RWPE1 (cell line): ENCODE measurements at regions not wholly inside any gene's neighbourhood (a gene's known extent, or its start where the extent isn't known, plus 50 kb on each side); places are given as distances from the start of the nearest gene placed in this dataset.
"Not testable (repeated sequence)": the region's sequence is repeated elsewhere in the genome, so short reads cannot be mapped to it uniquely, and the experiment has no call there.

Experiments used
- CTCF ChIA-PET: fragments of 350-600 bp; sonication (Branson Sonifier 250); formaldehyde crosslinking; extraction: SDS; loops from one replicate; lab custom pipeline; 2021; lab: Yijun Ruan, JAX
- POLR2A ChIA-PET: fragments of 400-600 bp; formaldehyde crosslinking; extraction: SDS; loops from one replicate; lab custom pipeline; 2020; ENCODE audit warnings: antibody characterized with exemption; ENCODE audit not compliant: low non-redundant PET; lab: Yijun Ruan, JAX
- DNase-seq: peaks from one replicate; pipeline ENCODE4 v3.0.0; 2012; ENCODE audit warnings: low spot score
- H3K27ac ChIP-seq: fragments of 450-650 bp; 2 replicates; pipeline ENCODE4 v1.5.1; 2017
- TF ChIP-seq, protein P1 (sequence below): fragments of 450-650 bp; conservative IDR thresholded peaks from 2 replicates; pipeline ENCODE4 v1.5.1; 2017; ENCODE audit warnings: low read depth, mild to moderate bottlenecking

GRCh38 chr9:105007143-105007542 is 79.2 kb upstream of the ABCA1 start:
- DNase-seq = peak; percentile 77
- no peak overlapping the region for H3K27ac ChIP-seq
- TF ChIP-seq, protein P1, sequence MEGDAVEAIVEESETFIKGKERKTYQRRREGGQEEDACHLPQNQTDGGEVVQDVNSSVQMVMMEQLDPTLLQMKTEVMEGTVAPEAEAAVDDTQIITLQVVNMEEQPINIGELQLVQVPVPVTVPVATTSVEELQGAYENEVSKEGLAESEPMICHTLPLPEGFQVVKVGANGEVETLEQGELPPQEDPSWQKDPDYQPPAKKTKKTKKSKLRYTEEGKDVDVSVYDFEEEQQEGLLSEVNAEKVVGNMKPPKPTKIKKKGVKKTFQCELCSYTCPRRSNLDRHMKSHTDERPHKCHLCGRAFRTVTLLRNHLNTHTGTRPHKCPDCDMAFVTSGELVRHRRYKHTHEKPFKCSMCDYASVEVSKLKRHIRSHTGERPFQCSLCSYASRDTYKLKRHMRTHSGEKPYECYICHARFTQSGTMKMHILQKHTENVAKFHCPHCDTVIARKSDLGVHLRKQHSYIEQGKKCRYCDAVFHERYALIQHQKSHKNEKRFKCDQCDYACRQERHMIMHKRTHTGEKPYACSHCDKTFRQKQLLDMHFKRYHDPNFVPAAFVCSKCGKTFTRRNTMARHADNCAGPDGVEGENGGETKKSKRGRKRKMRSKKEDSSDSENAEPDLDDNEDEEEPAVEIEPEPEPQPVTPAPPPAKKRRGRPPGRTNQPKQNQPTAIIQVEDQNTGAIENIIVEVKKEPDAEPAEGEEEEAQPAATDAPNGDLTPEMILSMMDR = no peak
- CTCF ChIA-PET = interaction anchor here (1.2 kb wide), 1 partner anchor 10 kb away, joined by 7 read pairs; no protein-coding TSS in a partner anchor
- POLR2A ChIA-PET = no interaction called here

- CTCF ChIA-PET = interaction anchor here (0.7 kb wide), 1 partner anchor 9 kb away, joined by 4 read pairs; no protein-coding TSS in a partner anchor
- H3K27ac ChIP-seq, POLR2A ChIA-PET, DNase-seq: not testable (repeated sequence)
Measured at GRCh38 chr9:105010089-105010488, 82.1 kb upstream of the ABCA1 start.

DNA sequence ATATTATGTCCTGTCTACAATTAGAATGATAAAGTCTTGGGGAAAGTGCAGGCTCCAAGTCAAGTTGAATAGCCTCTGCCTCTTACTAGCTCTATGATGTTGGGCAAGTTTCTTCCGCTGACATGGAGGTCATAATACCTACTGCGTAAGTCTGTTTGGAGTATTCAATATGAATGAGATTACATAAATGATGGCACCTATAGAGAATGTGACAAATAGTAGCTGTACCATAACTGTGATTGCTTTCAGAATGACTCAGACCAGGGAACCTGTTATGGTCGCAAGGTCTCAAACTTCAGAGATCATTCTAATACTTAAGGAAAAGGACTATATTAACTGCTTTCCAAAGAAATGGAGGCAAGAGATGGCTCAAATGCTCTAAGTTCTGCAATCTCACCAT is 94.0 kb upstream of the ABCA1 start:
- H3K27ac ChIP-seq = no peak overlapping the region
- ChIA-PET CTCF (no interaction called here), POLR2A (no interaction called here)
- TF ChIP-seq, protein P1 = no peak
- DNase-seq = no peak

- POLR2A ChIA-PET, CTCF ChIA-PET, H3K27ac ChIP-seq, DNase-seq: not testable (repeated sequence)
Measured at GRCh38 chr9:105022545-105022944, 94.6 kb upstream of the ABCA1 start.

GRCh38 chr9:105023788-105024187 is 95.8 kb upstream of the ABCA1 start:
- ChIA-PET CTCF (interaction anchor here (0.6 kb wide), 1 partner anchor 73 kb away, joined by 3 read pairs; no protein-coding TSS in a partner anchor), POLR2A (no interaction called here)
- H3K27ac ChIP-seq = no peak overlapping the region
- TF ChIP-seq, protein P1 = no peak
- DNase-seq = no peak

DNA sequence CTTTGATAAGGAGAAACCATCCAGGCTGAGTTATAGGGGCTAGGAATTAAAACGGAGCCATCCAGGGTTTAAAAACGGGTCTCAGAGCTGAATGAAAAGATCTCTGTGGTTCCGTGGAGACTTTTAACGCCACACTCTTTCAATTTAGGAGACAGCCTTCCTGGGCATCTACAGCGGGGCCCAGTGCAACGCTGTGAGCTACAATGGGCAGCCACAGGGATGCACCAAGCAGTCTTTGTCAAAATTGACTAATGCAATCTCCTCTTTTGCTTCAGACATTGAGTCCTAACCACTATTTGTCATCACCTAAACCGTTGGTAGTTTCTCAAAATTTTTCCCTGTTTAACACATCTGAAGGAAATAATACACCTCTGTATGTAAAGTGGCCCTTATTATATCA is 96.6 kb upstream of the ABCA1 start:
- TF ChIP-seq, protein P1 = no peak
- CTCF ChIA-PET = no interaction called here
- POLR2A ChIA-PET = no interaction called here
- no peak for DNase-seq
- no peak overlapping the region for H3K27ac ChIP-seq

DNA sequence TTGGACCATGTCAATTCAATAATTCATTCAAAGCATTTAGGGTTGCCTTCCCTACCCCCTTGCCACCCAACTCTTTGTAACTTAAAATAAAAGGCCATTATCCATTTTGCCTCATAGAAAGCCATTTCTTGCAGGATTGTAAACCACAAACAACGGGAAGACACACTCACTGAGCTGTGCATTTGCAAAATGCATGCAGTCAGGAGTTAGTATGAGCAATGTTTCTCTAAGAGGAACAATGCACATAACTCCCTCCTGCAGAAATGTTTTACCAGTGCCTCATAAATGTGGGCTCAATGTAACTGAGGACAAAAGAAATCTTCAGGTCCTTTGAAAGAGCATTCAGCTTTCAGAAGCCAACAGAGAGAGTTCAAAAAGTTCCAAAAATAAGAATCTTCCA is 98.5 kb upstream of the ABCA1 start:
- TF ChIP-seq, protein P1 = no peak
- H3K27ac ChIP-seq = no peak overlapping the region
- CTCF ChIA-PET = no interaction called here
- POLR2A ChIA-PET = no interaction called here
- no peak for DNase-seq
